DOHH2 (cell line): ENCODE measurements at regions not wholly inside any gene's neighbourhood (a gene's known extent, or its start where the extent isn't known, plus 50 kb on each side); places are given as distances from the start of the nearest gene placed in this dataset.
"Not testable (repeated sequence)": the region's sequence is repeated elsewhere in the genome, so short reads cannot be mapped to it uniquely, and the experiment has no call there.

Source experiments
- H3F3A ChIP-seq: fragments of 200-600 bp; sonication (generic), shearing (Covaris generic); 2 replicates; pipeline ENCODE4 v1.6.0; 2016; ENCODE audit warnings: antibody characterized with exemption, mild to moderate bottlenecking; ENCODE audit not compliant: control insufficient read depth, insufficient read depth
- H3K27ac ChIP-seq: fragments of 200-600 bp; sonication (generic); 2 replicates; pipeline ENCODE4 v1.5.1; 2014; ENCODE audit warnings: low read depth, mild to moderate bottlenecking, low read length, moderate library complexity
- H3K27me3 ChIP-seq: fragments of 200-600 bp; sonication (generic); 2 replicates; pipeline ENCODE4 v1.6.1; 2014; ENCODE audit warnings: mild to moderate bottlenecking, low read length, mixed read lengths; ENCODE audit not compliant: control insufficient read depth
- H3K36me3 ChIP-seq: fragments of 200-600 bp; sonication (generic); 2 replicates; pipeline ENCODE4 v1.6.1; 2014; ENCODE audit warnings: mild to moderate bottlenecking, low read length, moderate library complexity, mixed read lengths; ENCODE audit not compliant: control insufficient read depth
- H3K4me1 ChIP-seq: fragments of 200-600 bp; sonication (generic); 2 replicates; pipeline ENCODE4 v1.6.1; 2014; ENCODE audit warnings: mild to moderate bottlenecking, low read length, mixed read lengths; ENCODE audit not compliant: control insufficient read depth
- H3K4me2 ChIP-seq: fragments of 200-600 bp; sonication (generic); 2 replicates; pipeline ENCODE4 v1.6.0; 2014; ENCODE audit warnings: mild to moderate bottlenecking, low read length, moderate library complexity
- H3K4me3 ChIP-seq: fragments of 200-600 bp; sonication (generic); 2 replicates; pipeline ENCODE4 v1.5.1; 2014; ENCODE audit warnings: mild to moderate bottlenecking, low read length, mixed read lengths
- H3K79me2 ChIP-seq: fragments of 200-600 bp; sonication (generic); 2 replicates; pipeline ENCODE4 v1.6.1; 2014; ENCODE audit warnings: mild to moderate bottlenecking, low read length, mixed read lengths; ENCODE audit not compliant: control insufficient read depth
- H3K9me2 ChIP-seq: fragments of 200-600 bp; sonication (generic); replicated peaks from 2 replicates; pipeline ENCODE4 v1.6.1; 2014; ENCODE audit warnings: mild to moderate bottlenecking, low read length, mixed read lengths; ENCODE audit not compliant: control insufficient read depth
- H3K9me3 ChIP-seq: fragments of 200-600 bp; sonication (generic); 2 replicates; pipeline ENCODE4 v1.6.1; 2014; ENCODE audit warnings: antibody characterized with exemption, low read length, mixed read lengths; ENCODE audit not compliant: control insufficient read depth, insufficient read depth
- H4K20me1 ChIP-seq: fragments of 200-600 bp; sonication (generic); 2 replicates; pipeline ENCODE4 v1.6.0; 2014; ENCODE audit warnings: low read depth, mild to moderate bottlenecking, antibody characterized with exemption, low read length, moderate library complexity; ENCODE audit not compliant: control insufficient read depth, insufficient read depth
- CTCF ChIP-seq: fragments of 200-600 bp; sonication (generic); IDR thresholded peaks from one replicate; pipeline ENCODE4 v1.5.1; 2014; ENCODE audit warnings: antibody characterized with exemption, mild to moderate bottlenecking, low read depth, low read length; ENCODE audit not compliant: poor library complexity, severe bottlenecking
- EZH2phosphoT487 ChIP-seq: fragments of 200-600 bp; sonication (generic); IDR thresholded peaks from 2 replicates; pipeline ENCODE4 v1.6.1; 2017; ENCODE audit warnings: borderline replicate concordance, mild to moderate bottlenecking, antibody characterized with exemption, low read length, moderate library complexity, mixed read lengths

DNA sequence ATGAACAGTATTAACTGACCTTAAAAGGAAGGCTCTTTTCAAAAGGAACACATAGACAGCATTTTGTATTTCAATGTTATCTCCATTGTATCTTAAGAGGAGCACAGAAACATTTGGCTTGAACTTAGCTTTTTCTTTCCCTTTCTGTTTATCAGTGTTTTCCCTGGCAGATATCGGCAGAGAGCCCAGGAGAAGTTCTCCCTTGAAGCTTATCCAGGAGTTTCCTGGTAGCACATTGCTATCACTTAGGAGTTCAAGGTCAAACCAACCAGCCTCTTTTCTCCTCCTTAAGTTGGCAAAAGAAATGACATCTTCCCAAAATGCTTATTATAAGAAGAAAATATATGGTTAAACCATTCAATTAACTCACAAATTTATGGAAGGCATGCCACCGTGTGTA is 344.6 kb upstream of the UBE2E2 start:
- Histone ChIP-seq H3K9me3 (no peaks in the 10 kb centered on the region), H3K4me1 (no peaks in the 10 kb centered on the region), H3K9me2 (no peaks in the 10 kb centered on the region), H3F3A (no peaks in the 10 kb centered on the region), H3K27ac (no peak overlapping the region), H3K4me2 (no peak overlapping the region), H3K36me3 (no peaks in the 10 kb centered on the region), H3K27me3 (no peaks in the 10 kb centered on the region), H3K4me3 (no peak overlapping the region), H3K79me2 (no peaks in the 10 kb centered on the region), H4K20me1 (no peaks in the 10 kb centered on the region)
- TF ChIP-seq EZH2phosphoT487 (no peak), CTCF (no peak)

DNA sequence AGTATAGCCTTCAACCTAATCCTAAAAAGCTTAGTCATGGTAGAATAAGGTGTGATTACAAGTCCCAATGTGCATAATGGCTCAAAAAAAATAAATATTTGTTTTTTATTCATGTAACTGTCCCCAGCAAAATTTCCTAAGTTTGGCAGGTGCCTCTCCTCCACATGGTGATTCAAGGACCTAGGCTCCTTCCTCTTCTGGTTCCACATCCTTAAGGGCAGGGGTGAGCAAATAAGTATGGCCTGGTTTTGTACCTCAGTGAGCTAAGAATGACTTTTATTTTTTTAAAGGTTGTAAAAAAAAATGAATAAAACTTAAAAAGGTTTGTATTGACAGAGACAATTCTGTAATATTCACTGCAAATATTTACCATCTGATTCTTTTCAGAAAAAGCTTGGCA is 343.5 kb upstream of the UBE2E2 start:
- Histone ChIP-seq H3K9me2 (no peaks in the 10 kb centered on the region), H3K27ac (no peak overlapping the region), H3F3A (no peaks in the 10 kb centered on the region), H3K79me2 (no peaks in the 10 kb centered on the region), H3K9me3 (no peaks in the 10 kb centered on the region), H3K4me3 (no peak overlapping the region), H3K36me3 (no peaks in the 10 kb centered on the region), H3K4me1 (no peaks in the 10 kb centered on the region), H4K20me1 (no peaks in the 10 kb centered on the region), H3K4me2 (no peak overlapping the region), H3K27me3 (no peaks in the 10 kb centered on the region)
- no peak for TF ChIP-seq CTCF
- TF ChIP-seq EZH2phosphoT487 = no peak

- TF ChIP-seq EZH2phosphoT487 (no peak), CTCF (no peak)
- H3K4me3 ChIP-seq = no peak overlapping the region
- no peaks in the 10 kb centered on the region for H3K4me1 ChIP-seq
- H3K9me2 ChIP-seq = no peaks in the 10 kb centered on the region
- H3K27me3 ChIP-seq = no peaks in the 10 kb centered on the region
- H3F3A ChIP-seq = no peaks in the 10 kb centered on the region
- no peak overlapping the region for H3K4me2 ChIP-seq
- no peaks in the 10 kb centered on the region for H3K79me2 ChIP-seq
- H3K9me3 ChIP-seq = no peaks in the 10 kb centered on the region
- H3K36me3 ChIP-seq = no peaks in the 10 kb centered on the region
- no peaks in the 10 kb centered on the region for H4K20me1 ChIP-seq
- no peak overlapping the region for H3K27ac ChIP-seq
These were observed 341.7 kb upstream of the UBE2E2 start for GRCh38 chr3:22861426-22861825.

DNA sequence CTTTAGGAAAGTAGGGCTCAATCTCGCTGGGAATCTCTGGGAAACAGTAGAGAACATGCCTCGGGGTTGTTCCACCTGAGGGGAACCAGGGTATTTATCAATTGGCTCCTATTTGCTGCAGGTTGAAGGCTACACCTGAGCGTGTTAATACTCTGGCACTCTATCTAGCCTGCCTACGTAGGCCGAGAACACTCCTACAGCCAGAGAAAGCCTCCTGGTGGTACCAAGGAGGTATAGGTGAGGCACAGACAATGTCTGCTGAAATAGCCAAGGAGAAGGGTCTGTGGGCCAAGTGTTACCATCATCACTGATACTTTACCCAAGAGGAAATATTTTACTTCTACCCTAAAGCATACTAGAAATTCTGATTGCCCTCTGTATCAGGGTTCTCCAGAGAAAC is 341.0 kb upstream of the UBE2E2 start:
- no peaks in the 10 kb centered on the region for H3K4me1 ChIP-seq
- H3K27ac ChIP-seq = no peak overlapping the region
- no peak for TF ChIP-seq EZH2phosphoT487
- no peak for TF ChIP-seq CTCF
- no peaks in the 10 kb centered on the region for H3K9me3 ChIP-seq
- no peak overlapping the region for H3K4me3 ChIP-seq
- H3K79me2 ChIP-seq = no peaks in the 10 kb centered on the region
- H3K36me3 ChIP-seq = no peaks in the 10 kb centered on the region
- no peak overlapping the region for H3K4me2 ChIP-seq
- H4K20me1 ChIP-seq = no peaks in the 10 kb centered on the region
- H3F3A ChIP-seq = no peaks in the 10 kb centered on the region
- no peaks in the 10 kb centered on the region for H3K9me2 ChIP-seq
- H3K27me3 ChIP-seq = no peaks in the 10 kb centered on the region

- H3K79me2 ChIP-seq, H3K27ac ChIP-seq, H3K9me2 ChIP-seq, H3K4me2 ChIP-seq, H3K4me1 ChIP-seq, H3K4me3 ChIP-seq, H3K9me3 ChIP-seq, H3K27me3 ChIP-seq, H4K20me1 ChIP-seq, H3K36me3 ChIP-seq, H3F3A ChIP-seq: not testable (repeated sequence)
These were observed 320.3 kb upstream of the UBE2E2 start for GRCh38 chr3:22882834-22883233.
